ENCODE measurements at regions not wholly inside any gene's neighbourhood (a gene's known extent, or its start where the extent isn't known, plus 50 kb on each side); places are given as distances from the start of the nearest gene placed in this dataset.

GRCh38 chr9:30773427-30773826 lies 1611.0 kb upstream of the ACO1 start:
- no peak for TF ChIP-seq CTCF (IDR thresholded peaks at IDR 0.05; ENCODE audit: insufficient read depth, missing control alignments)
- FAIRE-seq (no peak), DNase-seq (ENCODE audit: insufficient read length, low spot score) (no peak)

- FAIRE-seq (no peak), DNase-seq (ENCODE audit: insufficient read length, low spot score) (no peak)
- no peak for TF ChIP-seq CTCF (IDR thresholded peaks at IDR 0.05; ENCODE audit: insufficient read depth, missing control alignments)
Observed at GRCh38 chr9:30774326-30774725, 1610.1 kb upstream of the ACO1 start.

- no peak for TF ChIP-seq CTCF (IDR thresholded peaks at IDR 0.05; ENCODE audit: insufficient read depth, missing control alignments)
- no peak for FAIRE-seq
- no peak for DNase-seq (ENCODE audit: insufficient read length, low spot score)
Observed at GRCh38 chr9:30775236-30775635, 1609.2 kb upstream of the ACO1 start.

- DNase-seq (ENCODE audit: insufficient read length, low spot score) (no peak), FAIRE-seq (no peak)
Observed at GRCh38 chr9:30796764-30797163, 1587.7 kb upstream of the ACO1 start.

GRCh38 chr9:30799527-30800101 lies 1584.8 kb upstream of the ACO1 start:
- DNase-seq (ENCODE audit: insufficient read length, low spot score) (no peak), FAIRE-seq (no peak)
- TF ChIP-seq CTCF (IDR thresholded peaks at IDR 0.05; ENCODE audit: insufficient read depth, missing control alignments) = no peak

More at GRCh38 chr9:30796764-30797163, 1587.7 kb upstream of the ACO1 start:
- no peak for TF ChIP-seq CTCF (IDR thresholded peaks at IDR 0.05; ENCODE audit: insufficient read depth, missing control alignments)

- no peak for TF ChIP-seq CTCF (IDR thresholded peaks at IDR 0.05; ENCODE audit: insufficient read depth, missing control alignments)
- FAIRE-seq = no peak
- no peak for DNase-seq (ENCODE audit: insufficient read length, low spot score)
Observed at GRCh38 chr9:30800421-30800820, 1584.0 kb upstream of the ACO1 start.

- TF ChIP-seq CTCF (IDR thresholded peaks at IDR 0.05; ENCODE audit: insufficient read depth, missing control alignments) = no peak
- DNase-seq (ENCODE audit: insufficient read length, low spot score) (no peak), FAIRE-seq (no peak)
Observed at GRCh38 chr9:30812821-30813220, 1571.6 kb upstream of the ACO1 start.

All from D721Med (cell line).